ENCODE measurements at regions not wholly inside any gene's neighbourhood (a gene's known extent, or its start where the extent isn't known, plus 50 kb on each side); places are given as distances from the start of the nearest gene placed in this dataset.

DNA sequence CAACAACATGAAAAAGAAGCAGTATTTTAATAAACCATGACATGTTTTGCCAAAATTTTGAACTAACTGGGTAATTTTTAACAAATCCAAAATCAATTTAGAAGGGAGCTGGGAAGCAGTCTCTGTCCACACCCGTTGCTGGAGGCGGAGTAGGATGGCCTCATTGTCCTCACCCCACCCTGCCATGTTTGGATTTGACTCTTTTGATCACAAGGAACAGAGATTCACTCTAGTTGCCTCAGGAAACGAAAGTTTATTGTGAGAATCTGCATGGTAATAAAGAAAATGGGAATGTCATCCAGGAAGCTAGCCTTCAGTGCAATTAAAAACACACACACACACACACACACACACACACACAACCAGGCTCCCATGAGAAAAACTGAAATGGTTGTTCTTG, 145.4 kb downstream of the SLC30A10 start:
- H3K9me3 ChIP-seq (ENCODE audit: insufficient read depth, low read depth, low read length) = no peaks in the 10 kb centered on the region
- H3K4me1 ChIP-seq (ENCODE audit: insufficient read depth, low read length, poor library complexity, severe bottlenecking) = no peaks in the 10 kb centered on the region
- no peak overlapping the region for H3K4me3 ChIP-seq (ENCODE audit: low read length, poor library complexity, severe bottlenecking)
- no peak overlapping the region for H2AFZ ChIP-seq (ENCODE audit: low read length)
- H3K9ac ChIP-seq (ENCODE audit: low read depth, low read length, poor library complexity, severe bottlenecking) = no peak overlapping the region
- no peaks in the 10 kb centered on the region for H3K36me3 ChIP-seq (ENCODE audit: insufficient read depth, low read length)
- no peaks in the 10 kb centered on the region for H3K79me2 ChIP-seq (ENCODE audit: insufficient read depth, low read length)
- no peaks in the 10 kb centered on the region for H3K27me3 ChIP-seq (ENCODE audit: insufficient read depth, low read length, poor library complexity, severe bottlenecking)
- H3K4me2 ChIP-seq (ENCODE audit: low read depth, low read length, poor library complexity, severe bottlenecking) = no peak overlapping the region
- TF ChIP-seq, protein P1, sequence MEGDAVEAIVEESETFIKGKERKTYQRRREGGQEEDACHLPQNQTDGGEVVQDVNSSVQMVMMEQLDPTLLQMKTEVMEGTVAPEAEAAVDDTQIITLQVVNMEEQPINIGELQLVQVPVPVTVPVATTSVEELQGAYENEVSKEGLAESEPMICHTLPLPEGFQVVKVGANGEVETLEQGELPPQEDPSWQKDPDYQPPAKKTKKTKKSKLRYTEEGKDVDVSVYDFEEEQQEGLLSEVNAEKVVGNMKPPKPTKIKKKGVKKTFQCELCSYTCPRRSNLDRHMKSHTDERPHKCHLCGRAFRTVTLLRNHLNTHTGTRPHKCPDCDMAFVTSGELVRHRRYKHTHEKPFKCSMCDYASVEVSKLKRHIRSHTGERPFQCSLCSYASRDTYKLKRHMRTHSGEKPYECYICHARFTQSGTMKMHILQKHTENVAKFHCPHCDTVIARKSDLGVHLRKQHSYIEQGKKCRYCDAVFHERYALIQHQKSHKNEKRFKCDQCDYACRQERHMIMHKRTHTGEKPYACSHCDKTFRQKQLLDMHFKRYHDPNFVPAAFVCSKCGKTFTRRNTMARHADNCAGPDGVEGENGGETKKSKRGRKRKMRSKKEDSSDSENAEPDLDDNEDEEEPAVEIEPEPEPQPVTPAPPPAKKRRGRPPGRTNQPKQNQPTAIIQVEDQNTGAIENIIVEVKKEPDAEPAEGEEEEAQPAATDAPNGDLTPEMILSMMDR (conservative IDR thresholded peaks at IDR 0.05; ENCODE audit: low read length) = no peak
- no peak for TF ChIP-seq EZH2phosphoT487 (IDR thresholded peaks at IDR 0.05; ENCODE audit: borderline replicate concordance)
- H3K9me2 ChIP-seq (replicated peaks; ENCODE audit: low read depth, low read length) = no peaks in the 10 kb centered on the region
- H3F3A ChIP-seq (ENCODE audit: low read depth) = no peaks in the 10 kb centered on the region
- H4K20me1 ChIP-seq (ENCODE audit: insufficient read depth, low read length, poor library complexity, severe bottlenecking) = no peaks in the 10 kb centered on the region

DNA sequence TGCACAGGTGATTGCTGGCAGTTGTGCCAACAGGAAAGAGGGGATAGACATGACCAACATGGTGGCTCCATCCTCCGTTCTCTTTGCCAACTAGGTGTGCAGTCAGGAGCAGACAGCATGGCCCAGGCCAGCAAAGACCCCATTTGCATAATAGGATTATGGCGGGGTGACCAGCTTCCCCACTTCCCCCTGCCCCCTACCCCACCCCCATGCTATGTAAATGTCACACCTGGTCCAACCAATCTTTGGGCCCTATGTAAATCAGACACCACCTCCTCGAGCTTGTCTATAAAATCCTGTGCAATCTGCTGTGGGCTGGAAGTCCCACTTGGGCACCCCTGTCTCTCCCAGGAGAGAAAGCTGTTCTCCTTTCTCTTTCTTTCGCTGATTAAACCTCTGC, 146.0 kb downstream of the SLC30A10 start:
- H3K4me1 ChIP-seq (ENCODE audit: insufficient read depth, low read length, poor library complexity, severe bottlenecking) = no peaks in the 10 kb centered on the region
- TF ChIP-seq EZH2phosphoT487 (IDR thresholded peaks at IDR 0.05; ENCODE audit: borderline replicate concordance) = no peak
- TF ChIP-seq, protein P1 (conservative IDR thresholded peaks at IDR 0.05; ENCODE audit: low read length) = no peak
- H3K4me2 ChIP-seq (ENCODE audit: low read depth, low read length, poor library complexity, severe bottlenecking) = no peak overlapping the region

DNA sequence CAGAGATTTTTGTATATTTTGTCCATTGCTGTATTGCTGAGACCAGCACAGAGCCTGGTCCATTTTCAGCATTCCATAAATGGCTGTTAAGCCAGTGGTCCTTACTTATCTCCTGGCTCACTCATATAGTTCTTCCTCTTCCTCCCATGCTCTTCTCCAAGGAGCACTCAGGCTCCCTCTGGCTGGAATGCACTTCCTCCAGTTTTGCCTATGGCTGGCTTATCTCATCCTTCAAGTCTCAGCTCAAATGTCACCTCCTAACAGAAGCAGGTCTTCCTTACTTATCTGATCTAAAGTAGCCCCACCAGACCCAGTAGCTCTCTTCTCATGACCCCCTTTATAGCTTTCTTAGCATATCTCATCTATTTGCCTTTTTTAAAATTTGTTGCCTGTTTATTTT, 146.9 kb downstream of the SLC30A10 start:
- no peaks in the 10 kb centered on the region for H3K9me2 ChIP-seq (replicated peaks; ENCODE audit: low read depth, low read length)
- no peak for TF ChIP-seq EZH2phosphoT487 (IDR thresholded peaks at IDR 0.05; ENCODE audit: borderline replicate concordance)
- TF ChIP-seq, protein P1 (conservative IDR thresholded peaks at IDR 0.05; ENCODE audit: low read length) = no peak
- no peak overlapping the region for H3K9ac ChIP-seq (ENCODE audit: low read depth, low read length, poor library complexity, severe bottlenecking)
- H3K4me2 ChIP-seq (ENCODE audit: low read depth, low read length, poor library complexity, severe bottlenecking) = no peak overlapping the region
- no peaks in the 10 kb centered on the region for H3K79me2 ChIP-seq (ENCODE audit: insufficient read depth, low read length)
- no peaks in the 10 kb centered on the region for H3K9me3 ChIP-seq (ENCODE audit: insufficient read depth, low read depth, low read length)
- no peak overlapping the region for H2AFZ ChIP-seq (ENCODE audit: low read length)
- H3K36me3 ChIP-seq (ENCODE audit: insufficient read depth, low read length) = no peaks in the 10 kb centered on the region
- no peaks in the 10 kb centered on the region for H4K20me1 ChIP-seq (ENCODE audit: insufficient read depth, low read length, poor library complexity, severe bottlenecking)
- H3F3A ChIP-seq (ENCODE audit: low read depth) = no peaks in the 10 kb centered on the region
- H3K4me3 ChIP-seq (ENCODE audit: low read length, poor library complexity, severe bottlenecking) = no peak overlapping the region
- H3K27me3 ChIP-seq (ENCODE audit: insufficient read depth, low read length, poor library complexity, severe bottlenecking) = no peaks in the 10 kb centered on the region
- H3K4me1 ChIP-seq (ENCODE audit: insufficient read depth, low read length, poor library complexity, severe bottlenecking) = no peaks in the 10 kb centered on the region

More for the DNA sequence above, 146.0 kb downstream of the SLC30A10 start:
- Histone ChIP-seq H2AFZ (ENCODE audit: low read length) (no peak overlapping the region), H3K9me2 (replicated peaks; ENCODE audit: low read depth, low read length) (no peaks in the 10 kb centered on the region), H3F3A (ENCODE audit: low read depth) (no peaks in the 10 kb centered on the region), H3K79me2 (ENCODE audit: insufficient read depth, low read length) (no peaks in the 10 kb centered on the region), H3K27me3 (ENCODE audit: insufficient read depth, low read length, poor library complexity, severe bottlenecking) (no peaks in the 10 kb centered on the region), H3K9me3 (ENCODE audit: insufficient read depth, low read depth, low read length) (no peaks in the 10 kb centered on the region), H3K9ac (ENCODE audit: low read depth, low read length, poor library complexity, severe bottlenecking) (no peak overlapping the region), H4K20me1 (ENCODE audit: insufficient read depth, low read length, poor library complexity, severe bottlenecking) (no peaks in the 10 kb centered on the region), H3K36me3 (ENCODE audit: insufficient read depth, low read length) (no peaks in the 10 kb centered on the region), H3K4me3 (ENCODE audit: low read length, poor library complexity, severe bottlenecking) (no peak overlapping the region)
